ENCODE measurements at regions not wholly inside any gene's neighbourhood (a gene's known extent, or its start where the extent isn't known, plus 50 kb on each side); places are given as distances from the start of the nearest gene placed in this dataset.

GRCh38 chr13:57925751-57926150, 294.2 kb downstream of the PCDH17 start:
- TF ChIP-seq CTCF (IDR thresholded peaks at IDR 0.05) (no peak), POLR2A (IDR thresholded peaks at IDR 0.05) (no peak), POLR2AphosphoS5 (IDR thresholded peaks at IDR 0.05) (no peak)

Measured in gastroesophageal sphincter (tissue), 3 donors.